PC-3 (cell line): ENCODE measurements at regions not wholly inside any gene's neighbourhood (a gene's known extent, or its start where the extent isn't known, plus 50 kb on each side); places are given as distances from the start of the nearest gene placed in this dataset.
"Not testable (repeated sequence)": the region's sequence is repeated elsewhere in the genome, so short reads cannot be mapped to it uniquely, and the experiment has no call there.

Source experiments
- CTCF ChIP-seq: fragments of 300-600 bp; sonication (generic); conservative IDR thresholded peaks from 2 replicates; pipeline ENCODE4 v1.5.1; 2017; ENCODE audit warnings: antibody characterized with exemption, low read depth, mild to moderate bottlenecking, low read length
- EZH2 ChIP-seq: fragments of 300-600 bp; sonication (generic); IDR thresholded peaks from one replicate; pipeline ENCODE4 v1.6.1; 2017; ENCODE audit warnings: antibody characterized with exemption, mild to moderate bottlenecking, low read length; ENCODE audit not compliant: unreplicated experiment
- EZH2phosphoT487 ChIP-seq: fragments of 300-600 bp; sonication (generic); IDR thresholded peaks from 2 replicates; pipeline ENCODE4 v1.6.1; 2018; ENCODE audit warnings: mild to moderate bottlenecking, antibody characterized with exemption, low read length, borderline replicate concordance

DNA sequence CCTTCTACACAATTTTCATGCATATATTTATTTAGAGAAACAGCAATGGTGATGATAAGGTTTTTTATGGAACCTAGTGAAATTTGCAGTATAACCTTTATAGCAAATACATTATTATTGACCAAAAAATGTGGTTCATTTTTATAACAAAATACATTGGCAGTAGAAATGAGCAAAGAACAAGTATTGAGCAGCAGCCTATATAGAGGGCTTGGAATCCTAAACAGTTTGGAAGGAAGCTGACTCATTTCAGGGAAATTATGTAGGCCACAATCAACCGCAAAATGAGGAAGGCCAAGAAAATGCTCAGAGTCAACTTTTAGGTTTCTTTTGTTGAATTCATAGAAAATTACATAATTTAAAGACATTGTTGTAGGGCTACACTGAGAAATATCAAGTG lies 238.5 kb downstream of the ANKRD30BL start:
- TF ChIP-seq EZH2, CTCF, EZH2phosphoT487: not testable (repeated sequence)
